Transverse colon (tissue), 4 donors: ENCODE measurements at regions not wholly inside any gene's neighbourhood (a gene's known extent, or its start where the extent isn't known, plus 50 kb on each side); places are given as distances from the start of the nearest gene placed in this dataset.

ENCODE experiments used
- CTCF ChIP-seq, 5 experiments: fragments of 200-600 bp in 3 of 5; fragments of 450-650 bp in 2 of 5; sonication (generic) in 3 of 5; IDR thresholded peaks; 1 replicate in 2 of 5; 2 replicates in 3 of 5; pipeline ENCODE4 v1.5.1; 2016 to 2017; ENCODE audit warnings: antibody characterized with exemption in 5 of 5, inconsistent platforms in 3 of 5, mild to moderate bottlenecking in 2 of 5, moderate library complexity in 1 of 5
- EP300 ChIP-seq: sonication (generic); formaldehyde crosslinking; IDR thresholded peaks from one replicate; pipeline ENCODE4 v1.6.1; 2017; ENCODE audit warnings: antibody characterized with exemption, low read depth
- POLR2A ChIP-seq: fragments of 450-650 bp; IDR thresholded peaks from one replicate; pipeline ENCODE4 v1.6.1; 2016; ENCODE audit warnings: antibody characterized with exemption, mild to moderate bottlenecking, moderate library complexity
- POLR2AphosphoS5 ChIP-seq, 3 donors: sonication (generic); formaldehyde crosslinking; IDR thresholded peaks; one replicate each; pipeline ENCODE4 v1.6.1; 2016; ENCODE audit warnings: antibody characterized with exemption in 3 of 3

DNA sequence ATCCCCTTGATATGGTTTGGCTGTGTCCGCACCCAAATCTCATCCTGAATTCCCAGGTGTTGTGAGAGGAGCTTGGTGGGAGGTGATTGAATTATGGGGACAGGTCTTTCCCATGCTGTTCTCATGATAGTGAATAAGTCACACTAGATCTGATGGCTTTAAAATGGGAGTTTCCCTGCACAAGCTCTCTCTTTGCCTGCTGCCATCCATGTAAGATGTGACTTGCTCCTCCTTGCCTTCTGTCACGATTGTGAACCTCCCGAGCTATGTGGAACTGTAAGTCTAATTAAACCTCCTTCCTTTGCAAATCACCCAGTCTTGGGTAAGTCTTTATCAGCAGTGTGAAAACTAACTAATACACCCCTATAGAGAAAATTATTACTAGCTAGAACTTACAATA is 959.5 kb upstream of the ADGRL2 start:
- TF ChIP-seq EP300 (no peak), CTCF (IDR thresholded peaks at IDR 0.05) (no peak), POLR2AphosphoS5 (IDR thresholded peaks at IDR 0.05) (no peak), POLR2A (no peak)
